ENCODE measurements at regions not wholly inside any gene's neighbourhood (a gene's known extent, or its start where the extent isn't known, plus 50 kb on each side); places are given as distances from the start of the nearest gene placed in this dataset.

GRCh38 chr6:105726902-105727655 is 324.2 kb upstream of the PREP start:
- TF ChIP-seq USF2 (IDR thresholded peaks at IDR 0.05) (no peak), CTCF (IDR thresholded peaks at IDR 0.05) (no peak), RAD21 (conservative IDR thresholded peaks at IDR 0.05 in 1 of 2, IDR thresholded peaks at IDR 0.05 in 1 of 2) (no peak), CHD2 (IDR thresholded peaks at IDR 0.05; ENCODE audit: low read length, partially characterized antibody) (no peak)
